Fibroblast of skin of scalp (primary cell): ENCODE measurements at regions not wholly inside any gene's neighbourhood (a gene's known extent, or its start where the extent isn't known, plus 50 kb on each side); places are given as distances from the start of the nearest gene placed in this dataset.

Source experiments
- DNase-seq: peaks from one replicate; pipeline ENCODE4 v3.0.0-alpha.2; 2013

GRCh38 chr6:22809370-22809769 is 240.0 kb downstream of the HDGFL1 start:
- no peak for DNase-seq

DNA sequence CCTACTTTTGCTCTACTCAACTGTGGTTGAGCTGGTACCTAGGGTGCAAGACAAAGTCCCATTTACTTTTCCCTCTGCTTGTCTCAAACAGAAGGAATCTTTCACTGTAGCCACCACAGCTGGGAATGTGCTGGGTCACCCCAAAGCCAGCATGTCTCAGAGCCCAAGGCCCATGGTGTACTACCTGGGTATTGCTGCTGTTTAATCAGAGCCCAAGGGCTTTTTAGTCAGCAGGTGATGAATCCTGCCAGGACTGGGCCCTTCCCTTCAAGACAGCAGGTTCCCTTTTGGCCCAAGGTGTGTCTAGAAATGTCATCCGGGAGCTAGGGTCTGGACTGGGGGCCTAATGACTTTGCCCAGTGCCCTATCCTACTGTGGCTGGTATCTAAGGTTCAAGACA is 249.8 kb downstream of the HDGFL1 start:
- DNase-seq = no peak

- peak; percentile 94 for DNase-seq
These were observed 252.4 kb downstream of the HDGFL1 start for GRCh38 chr6:22821664-22822320.

DNA sequence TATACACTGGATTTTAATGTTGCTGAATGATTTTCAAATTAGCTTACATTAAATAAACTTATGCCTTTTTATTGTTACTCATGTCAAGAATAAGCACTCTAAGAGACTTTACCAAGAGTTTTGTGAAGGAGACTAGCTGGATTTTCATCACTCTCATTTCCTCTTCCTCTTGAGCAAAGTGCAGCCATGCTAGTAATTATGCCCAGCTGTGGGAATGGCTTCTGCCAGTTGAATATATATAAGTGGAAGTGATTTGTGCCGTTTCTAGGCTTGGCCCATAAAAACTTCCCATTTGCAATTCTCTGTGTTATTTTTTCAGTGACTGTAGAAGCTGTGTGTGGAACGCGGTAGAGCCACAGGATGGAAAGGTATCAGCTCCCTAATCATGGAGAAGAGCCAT is 255.8 kb downstream of the HDGFL1 start:
- no peak for DNase-seq

GRCh38 chr6:22826961-22827360 is 257.6 kb downstream of the HDGFL1 start:
- DNase-seq = no peak

GRCh38 chr6:22827760-22828159 is 258.4 kb downstream of the HDGFL1 start:
- DNase-seq = peak; percentile 52

- DNase-seq = peak; percentile 99
These were observed 259.1 kb downstream of the HDGFL1 start for GRCh38 chr6:22828179-22829062.

- DNase-seq = no peak
These were observed 259.7 kb downstream of the HDGFL1 start for GRCh38 chr6:22829070-22829469.

DNA sequence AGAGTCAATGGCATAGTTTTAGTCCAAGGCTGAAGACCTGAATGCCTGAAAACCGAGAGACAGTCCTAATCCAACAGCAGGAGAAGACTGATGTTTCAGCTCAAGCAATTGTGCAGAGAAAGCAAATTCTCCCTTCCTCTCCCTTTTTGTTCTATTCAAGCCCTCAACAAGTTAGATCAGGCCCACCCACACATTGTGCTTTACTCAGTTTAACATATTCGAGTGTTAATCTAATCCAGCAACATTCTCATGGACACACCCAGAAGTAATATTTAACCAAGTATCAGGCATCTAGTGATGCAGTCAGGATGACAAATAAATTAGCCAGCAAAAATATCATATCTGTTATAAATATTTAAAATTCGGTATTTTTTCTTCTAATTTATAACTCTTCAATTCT is 261.1 kb downstream of the HDGFL1 start:
- no peak for DNase-seq

- DNase-seq = no peak
These were observed 263.8 kb downstream of the HDGFL1 start for GRCh38 chr6:22833191-22833590.

DNA sequence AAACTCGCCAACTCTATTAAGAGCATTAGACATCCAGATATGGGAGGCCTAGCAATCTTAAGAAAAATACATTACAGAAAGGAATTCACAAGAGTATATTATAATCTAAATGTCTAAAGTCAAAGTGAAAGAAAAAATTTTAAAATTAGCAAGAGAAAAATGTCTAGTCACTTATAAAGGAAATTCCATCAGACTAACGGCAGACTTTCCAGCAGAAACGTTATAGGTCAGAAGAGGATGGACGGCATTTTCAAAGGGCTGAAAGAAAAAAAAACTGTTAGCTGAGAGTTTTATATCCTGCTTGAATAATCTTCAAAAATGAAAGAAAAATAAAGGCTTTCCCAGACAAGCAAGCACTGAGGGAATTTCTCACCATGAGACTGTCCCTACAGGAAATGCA is 269.0 kb downstream of the HDGFL1 start:
- DNase-seq = peak; percentile 22

GRCh38 chr6:22845467-22845866 is 276.1 kb downstream of the HDGFL1 start:
- DNase-seq = no peak

DNA sequence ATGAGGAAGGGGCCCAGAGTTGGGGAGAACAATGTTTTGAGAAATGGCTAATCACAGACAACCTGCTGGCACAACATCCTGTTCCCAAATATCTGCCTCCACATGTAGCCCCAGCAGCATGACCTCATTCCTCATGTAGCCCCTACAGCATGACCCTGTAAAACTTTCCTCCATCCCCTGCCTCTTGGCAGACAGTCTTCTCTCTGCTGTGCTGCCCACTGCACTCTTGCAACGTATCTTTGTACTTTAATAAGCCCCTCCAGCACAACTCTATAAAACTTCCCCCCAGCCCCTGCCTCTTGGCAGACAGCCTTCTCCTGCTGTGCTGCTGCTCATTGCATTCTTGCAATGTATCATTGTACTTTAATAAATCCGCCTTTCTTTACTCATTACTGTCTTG is 278.8 kb downstream of the HDGFL1 start:
- peak; percentile 22 for DNase-seq

- DNase-seq = no peak
These were observed 280.6 kb downstream of the HDGFL1 start for GRCh38 chr6:22849921-22850320.

DNA sequence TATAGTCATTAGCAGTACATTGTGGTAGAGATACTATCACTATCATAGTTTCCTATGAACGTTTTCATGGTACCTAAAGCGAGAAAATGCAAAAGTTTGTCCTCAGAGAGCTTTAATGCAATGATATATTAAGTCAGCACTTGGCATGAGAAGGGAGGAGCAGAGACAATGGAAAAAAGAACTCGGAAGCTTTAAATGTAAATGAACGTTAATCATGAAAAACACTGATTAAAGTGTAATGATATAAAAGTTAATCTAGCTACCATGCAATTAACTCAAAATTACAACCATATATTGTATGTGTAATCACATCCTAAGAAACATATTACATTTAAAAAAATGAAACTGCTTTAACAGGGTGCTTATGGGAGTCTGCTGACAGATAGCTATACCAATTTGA is 282.7 kb downstream of the HDGFL1 start:
- no peak for DNase-seq

DNA sequence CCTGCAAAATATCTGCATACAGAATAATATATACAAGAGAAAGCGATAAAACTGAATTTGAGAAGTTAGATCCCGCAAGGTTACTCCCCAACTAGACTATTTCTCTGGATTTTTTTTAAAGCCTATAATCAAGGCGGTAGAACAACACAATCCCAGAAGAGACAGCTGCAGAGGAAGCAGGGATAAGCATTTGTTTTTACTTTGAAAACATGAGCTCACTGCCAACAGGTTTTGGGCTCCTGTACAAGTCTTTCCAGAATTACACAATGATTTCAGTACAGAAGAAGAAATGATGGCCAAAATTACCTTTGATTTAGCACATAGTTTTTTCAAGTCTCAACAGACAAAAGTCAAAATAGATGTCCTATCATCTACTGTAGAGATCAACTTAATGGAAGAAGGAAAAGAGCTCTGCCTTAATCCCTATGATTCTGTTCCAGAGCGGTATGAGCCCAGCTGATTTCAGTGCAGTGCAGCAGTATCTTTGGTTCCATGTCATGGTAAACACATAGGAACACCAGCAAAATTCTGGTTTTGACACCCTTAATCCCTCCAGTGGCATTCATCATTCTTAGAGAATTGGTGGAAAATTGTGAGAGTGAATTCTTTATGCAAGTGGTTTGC is 304.3 kb downstream of the HDGFL1 start:
- no peak for DNase-seq

- DNase-seq = peak; percentile 38
These were observed 306.5 kb downstream of the HDGFL1 start for GRCh38 chr6:22875845-22876244.

DNA sequence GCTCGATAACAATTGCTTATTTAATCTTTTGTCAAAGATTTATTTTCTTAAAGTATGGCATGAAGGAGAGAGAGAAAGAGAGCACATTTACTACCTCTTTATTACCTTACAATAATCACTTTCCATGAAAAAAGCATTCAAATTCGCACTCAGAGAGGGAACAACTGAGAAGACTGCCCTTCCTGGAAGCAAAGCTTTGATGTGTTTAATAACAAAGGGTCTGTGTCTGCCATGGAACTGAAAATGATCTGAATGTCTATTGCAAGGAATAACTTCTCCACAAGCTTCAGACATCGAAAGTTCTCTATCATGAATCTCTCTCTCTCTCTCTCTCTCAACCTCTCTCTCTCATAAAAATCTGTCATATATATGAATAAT is 308.9 kb downstream of the HDGFL1 start:
- DNase-seq = no peak

DNA sequence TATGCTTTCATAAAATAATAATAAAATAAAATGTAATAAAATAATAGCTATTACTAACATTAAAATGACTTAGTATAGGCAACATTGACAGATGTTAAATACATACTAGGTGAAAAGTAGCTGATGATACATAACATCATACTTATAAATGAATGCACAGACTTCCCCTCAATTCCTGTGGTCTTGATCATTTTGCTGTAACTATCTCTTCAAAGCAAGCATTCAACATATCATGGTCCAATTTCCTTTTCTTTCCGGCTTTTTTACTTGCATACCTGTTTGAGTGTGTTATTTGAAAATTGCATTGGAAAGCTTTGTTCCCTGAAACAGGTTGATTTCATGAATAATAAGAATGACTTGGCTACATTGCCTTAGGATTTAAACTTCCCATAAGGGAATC is 309.3 kb downstream of the HDGFL1 start:
- peak; percentile 48 for DNase-seq

GRCh38 chr6:22880686-22881433 is 311.5 kb downstream of the HDGFL1 start:
- DNase-seq = peak; percentile 98

GRCh38 chr6:22882581-22882980 is 313.2 kb downstream of the HDGFL1 start:
- DNase-seq = peak; percentile 12

DNA sequence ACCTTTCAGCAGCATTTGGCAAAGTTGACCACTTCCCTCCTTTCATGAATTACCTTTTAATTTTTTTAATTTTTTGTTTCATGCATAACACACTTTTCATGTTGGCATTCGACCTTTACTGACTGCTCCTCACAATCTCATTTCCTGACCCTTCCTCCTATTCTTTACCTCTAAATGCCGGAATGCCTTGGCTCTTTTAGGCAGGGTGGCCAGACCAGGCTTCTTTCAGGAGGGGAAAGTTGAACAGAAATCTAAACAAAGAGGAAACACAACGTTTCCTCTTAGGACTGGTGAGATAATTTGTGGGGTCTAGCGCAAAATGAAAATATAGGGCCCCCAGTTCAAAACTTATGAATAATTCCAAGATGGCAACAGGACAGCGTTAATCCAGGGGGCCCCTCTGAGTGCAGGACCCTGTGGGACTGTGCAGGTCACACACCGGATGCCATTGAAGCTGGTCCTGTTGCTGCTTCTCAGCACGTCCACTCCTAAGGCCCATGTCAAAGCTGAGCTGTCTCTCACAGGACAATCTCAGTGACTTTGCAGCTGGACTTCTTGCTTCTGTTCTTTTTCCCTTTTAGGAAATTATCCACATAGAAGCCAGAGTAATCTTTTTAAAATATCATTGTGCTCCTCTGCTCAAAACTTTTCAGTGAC is 313.8 kb downstream of the HDGFL1 start:
- no peak for DNase-seq
